Fibroblast of skin of abdomen (primary cell): ENCODE measurements at regions not wholly inside any gene's neighbourhood (a gene's known extent, or its start where the extent isn't known, plus 50 kb on each side); places are given as distances from the start of the nearest gene placed in this dataset.

Source experiments
- DNase-seq: peaks from one replicate; pipeline ENCODE4 v3.0.0-alpha.2; 2013

DNA sequence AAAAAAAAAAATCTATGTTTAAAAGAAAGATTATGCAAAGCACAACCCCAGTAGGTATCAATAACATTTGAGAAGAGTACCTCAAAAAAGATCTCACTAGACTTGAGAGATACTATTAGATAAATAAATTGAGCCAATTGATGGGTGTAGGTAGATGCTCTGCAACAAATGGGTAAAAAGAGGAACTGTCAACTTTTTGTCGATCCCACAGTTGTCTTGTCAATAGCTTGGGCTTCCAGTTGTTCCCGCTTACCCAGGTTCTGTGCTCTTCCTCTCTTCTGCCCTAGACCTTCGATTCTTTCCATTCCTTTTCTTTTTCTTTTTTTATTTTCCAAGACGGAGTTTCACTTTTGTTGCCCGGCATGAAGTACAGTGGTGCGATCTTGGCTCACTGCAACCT, 226.9 kb downstream of the SOX4 start:
- DNase-seq: no peak

DNA sequence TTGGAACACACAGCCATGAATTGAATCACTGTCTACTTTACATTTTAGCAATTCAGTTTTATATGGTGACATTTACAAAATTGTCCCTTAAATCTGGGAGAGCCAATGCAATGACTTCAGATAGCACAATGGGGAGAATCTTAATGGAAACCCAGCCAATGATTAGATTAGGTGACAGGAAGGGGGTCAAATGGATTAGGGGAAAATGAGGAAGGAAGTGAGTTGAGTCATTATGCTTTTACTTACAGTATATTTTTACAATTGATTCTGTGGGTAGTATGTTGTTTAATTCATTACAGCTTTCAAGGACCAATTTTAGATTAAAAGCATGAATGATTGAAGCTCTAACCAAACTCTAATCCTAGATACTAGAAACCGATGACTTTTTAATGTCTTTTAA, 229.8 kb downstream of the SOX4 start:
- DNase-seq: no peak

- DNase-seq: no peak
Observed at GRCh38 chr6:21824431-21825177, 231.1 kb downstream of the SOX4 start.

GRCh38 chr6:21826023-21826422, 232.5 kb downstream of the SOX4 start:
- peak; percentile 29 for DNase-seq

- DNase-seq: no peak
Observed at GRCh38 chr6:21826904-21827303, 233.4 kb downstream of the SOX4 start.

- no peak for DNase-seq
Observed at GRCh38 chr6:21827425-21828202, 234.1 kb downstream of the SOX4 start.

GRCh38 chr6:21828704-21829103, 235.2 kb downstream of the SOX4 start:
- DNase-seq: no peak

DNA sequence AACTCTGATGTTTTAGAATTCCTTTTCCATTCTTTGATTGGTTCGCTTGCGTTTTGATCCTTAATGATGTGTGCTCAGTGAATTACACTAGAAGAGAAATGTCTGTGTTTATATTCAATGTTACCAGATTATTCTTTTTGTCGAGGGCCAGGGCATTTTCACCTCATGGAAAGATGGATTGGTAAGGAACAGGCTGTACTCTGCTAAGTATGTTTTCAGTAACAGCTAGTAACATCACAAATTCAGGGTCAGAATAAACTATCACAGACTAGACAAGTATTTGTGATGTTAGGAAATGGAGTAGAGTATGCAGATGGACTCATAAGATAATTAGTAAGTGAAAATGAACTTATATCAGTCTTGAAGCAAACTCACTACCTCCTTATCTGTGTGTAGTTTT, 235.6 kb downstream of the SOX4 start:
- DNase-seq: no peak

GRCh38 chr6:21831521-21832291, 238.2 kb downstream of the SOX4 start:
- peak; percentile 91 for DNase-seq

- DNase-seq: peak; percentile 43
Observed at GRCh38 chr6:21836277-21836676, 242.7 kb downstream of the SOX4 start.

DNA sequence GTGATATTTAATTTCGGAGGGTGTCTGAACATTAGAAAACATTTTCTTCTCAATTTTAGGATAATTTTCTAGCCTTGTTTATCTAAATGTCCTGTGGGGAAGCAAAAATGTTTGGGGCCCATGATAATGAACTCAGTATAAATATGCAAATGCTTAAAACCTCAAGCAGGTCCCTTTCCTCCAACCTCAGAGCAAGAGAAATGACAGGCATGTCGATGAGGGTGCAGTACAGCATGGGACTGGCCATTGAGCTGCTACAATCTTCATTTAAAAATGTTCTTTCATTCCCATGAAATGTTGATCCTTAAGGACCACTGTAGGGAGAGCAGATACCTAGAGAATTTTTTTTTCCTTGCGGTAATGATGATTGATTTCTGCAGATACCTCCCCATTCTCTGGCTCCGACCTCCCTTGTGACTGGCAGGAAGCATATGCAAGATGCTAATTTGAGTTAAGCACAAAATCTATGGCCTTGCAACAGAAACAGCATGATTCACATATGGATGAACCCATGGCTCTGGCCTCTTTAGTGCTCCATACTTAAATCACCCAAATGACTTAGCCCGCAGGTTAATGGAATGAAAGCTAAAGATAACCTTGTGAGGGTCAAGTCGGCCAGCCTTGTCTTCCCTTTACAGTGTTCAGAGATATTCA, 243.3 kb downstream of the SOX4 start:
- peak; percentile 4 for DNase-seq

GRCh38 chr6:21840428-21840827, 246.9 kb downstream of the SOX4 start:
- peak; percentile 43 for DNase-seq

DNA sequence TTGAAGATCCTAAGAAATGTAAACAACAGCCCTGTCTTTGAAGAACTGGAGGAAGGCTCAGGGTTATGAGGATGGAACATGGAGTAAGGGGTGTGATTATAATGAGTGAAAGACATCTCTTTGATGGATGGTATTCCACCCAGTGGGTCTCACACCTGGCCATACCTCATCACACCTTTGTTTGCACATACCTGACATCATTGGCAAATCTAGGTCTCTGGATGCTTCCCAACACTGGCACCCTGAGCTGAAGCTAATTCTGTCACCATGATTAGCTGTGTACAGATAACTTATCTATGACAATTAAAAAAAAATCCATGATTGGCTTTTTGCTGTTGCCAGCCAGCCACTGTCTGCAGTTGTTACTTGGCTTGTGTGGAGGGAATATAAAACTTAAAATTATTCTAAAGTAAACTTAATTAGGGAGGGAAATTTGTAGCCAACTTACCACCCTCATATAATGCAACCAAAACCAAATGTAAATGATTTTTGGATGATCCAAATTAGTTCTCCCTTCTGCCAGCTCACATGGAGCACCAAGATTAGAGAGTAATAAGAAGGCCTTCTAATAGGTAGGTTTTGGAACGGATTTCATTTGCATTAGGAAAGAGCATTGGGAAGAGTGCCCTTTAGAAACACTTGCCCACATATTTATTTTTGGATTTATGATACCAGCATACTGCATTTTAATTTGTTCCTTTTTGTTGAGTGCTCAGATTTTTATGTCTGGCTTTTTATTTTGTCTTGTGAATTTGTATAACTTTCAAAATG, 249.5 kb downstream of the SOX4 start:
- no peak for DNase-seq

DNA sequence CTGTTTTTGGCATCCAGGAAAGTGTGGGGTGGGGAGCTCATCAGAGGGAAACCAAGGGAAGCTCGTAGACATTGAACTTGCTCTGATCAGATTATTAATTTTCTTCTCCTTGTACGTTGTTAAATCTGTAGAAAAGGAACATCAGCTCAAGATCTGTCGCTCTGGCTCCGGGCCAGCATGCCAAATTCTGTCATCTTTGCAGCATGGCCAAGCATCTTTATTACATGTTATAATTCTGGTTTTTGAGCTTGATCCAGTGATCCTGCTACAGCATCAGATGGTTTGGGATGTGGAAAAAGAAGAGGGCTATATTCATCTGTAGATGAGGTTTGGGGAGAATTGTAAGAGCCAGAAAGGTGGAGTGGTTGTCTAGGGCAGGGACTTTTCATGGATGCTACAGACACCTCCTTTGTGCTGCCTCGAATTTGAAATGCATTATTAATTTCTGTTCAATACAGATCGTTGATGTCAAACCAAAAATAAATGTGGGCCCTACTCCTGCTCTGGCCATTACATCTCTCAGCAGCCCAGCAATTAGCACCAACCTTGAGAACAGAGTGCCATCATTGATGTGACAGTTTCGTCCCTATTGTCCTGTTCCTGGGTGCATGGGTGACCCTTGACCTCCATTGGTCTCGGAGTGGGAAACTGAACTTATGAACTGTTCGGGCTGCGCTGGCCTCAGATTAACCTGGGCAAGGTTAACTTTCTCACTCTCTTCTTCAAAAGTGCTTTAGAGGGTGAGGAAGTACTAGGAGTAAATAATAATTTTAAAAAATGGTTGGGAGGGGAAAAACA, 250.8 kb downstream of the SOX4 start:
- no peak for DNase-seq

GRCh38 chr6:21845018-21845417, 251.5 kb downstream of the SOX4 start:
- no peak for DNase-seq

GRCh38 chr6:21845439-21846140, 252.0 kb downstream of the SOX4 start:
- no peak for DNase-seq

DNA sequence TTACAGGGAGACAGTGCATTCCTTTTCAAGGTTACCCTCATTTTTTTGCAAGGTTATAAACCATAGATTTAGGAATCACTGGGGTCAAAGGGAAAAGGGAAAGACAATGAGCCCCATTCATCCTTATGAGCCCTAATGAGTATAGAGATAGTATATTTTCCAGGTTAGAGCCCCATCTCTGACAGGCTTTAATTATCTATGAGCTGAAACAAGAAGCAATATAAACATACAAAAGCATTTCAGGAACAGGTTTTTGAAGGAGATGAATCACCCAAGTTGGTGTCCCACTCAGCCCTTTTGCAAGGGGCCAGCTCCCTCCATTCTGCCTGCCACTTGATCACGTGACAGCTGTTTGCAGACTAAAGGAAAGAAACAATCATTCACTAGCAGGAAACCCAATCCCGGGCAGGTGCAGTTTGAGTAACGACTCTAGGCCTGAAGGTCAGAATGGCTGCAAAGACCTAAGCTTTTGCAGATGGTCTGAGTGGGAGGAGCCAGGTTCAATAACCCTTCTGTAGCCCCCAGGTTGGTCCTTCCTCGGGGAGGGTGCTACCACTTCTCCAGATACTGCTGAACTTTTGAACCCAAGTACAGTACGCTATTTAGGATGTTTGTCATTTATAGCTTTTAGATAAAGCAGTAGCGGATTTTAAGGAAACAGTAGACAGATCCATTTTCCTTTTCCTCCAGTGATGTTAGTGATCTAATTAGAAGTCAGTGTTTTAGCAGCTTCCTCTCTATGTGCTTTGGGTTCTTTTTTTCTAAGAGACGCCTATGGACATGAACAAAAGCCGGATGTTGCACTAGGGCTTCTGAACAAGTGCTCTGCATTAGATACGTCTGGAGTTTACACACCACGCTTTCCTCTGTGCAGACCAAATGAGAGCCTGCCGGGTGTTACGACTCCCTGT, 253.2 kb downstream of the SOX4 start:
- DNase-seq: no peak

- DNase-seq: no peak
Observed at GRCh38 chr6:21847711-21848480, 254.3 kb downstream of the SOX4 start.

- DNase-seq: no peak
Observed at GRCh38 chr6:21850691-21851090, 257.1 kb downstream of the SOX4 start.
